ENCODE measurements at regions not wholly inside any gene's neighbourhood (a gene's known extent, or its start where the extent isn't known, plus 50 kb on each side); places are given as distances from the start of the nearest gene placed in this dataset.

GRCh38 chr22:26732284-26732683 is 74.9 kb downstream of the MIAT start:
- DNase-seq: no peak

GRCh38 chr22:26734339-26735018 is 77.1 kb downstream of the MIAT start:
- DNase-seq: no peak

- no peak for DNase-seq
Measured at GRCh38 chr22:26735019-26735409, 77.6 kb downstream of the MIAT start.

- DNase-seq: no peak
Measured at GRCh38 chr22:26737262-26737661, 79.9 kb downstream of the MIAT start.

GRCh38 chr22:26740253-26740652 is 82.9 kb downstream of the MIAT start:
- no peak for DNase-seq

GRCh38 chr22:26743149-26743548 is 85.8 kb downstream of the MIAT start:
- DNase-seq: no peak

- no peak for DNase-seq
Measured at GRCh38 chr22:26744892-26745808, 87.8 kb downstream of the MIAT start.

GRCh38 chr22:26746311-26746710 is 88.9 kb downstream of the MIAT start:
- DNase-seq: no peak

- no peak for DNase-seq
Measured at GRCh38 chr22:26748845-26749244, 91.5 kb downstream of the MIAT start.

GRCh38 chr22:26751217-26751616 is 93.8 kb downstream of the MIAT start:
- no peak for DNase-seq

- DNase-seq: no peak
Measured at GRCh38 chr22:26753125-26753862, 95.9 kb downstream of the MIAT start.

GRCh38 chr22:26756675-26757293 is 99.4 kb downstream of the MIAT start:
- DNase-seq: peak in 1 of 5 donors; percentile 5

- DNase-seq: no peak
Measured at GRCh38 chr22:26757496-26757895, 100.1 kb downstream of the MIAT start.

GRCh38 chr22:26762503-26763472 is 105.4 kb downstream of the MIAT start:
- DNase-seq: no peak

GRCh38 chr22:26763633-26764361 is 106.4 kb downstream of the MIAT start:
- DNase-seq: no peak

GRCh38 chr22:26766510-26767350 is 109.3 kb downstream of the MIAT start:
- DNase-seq: no peak

- no peak for DNase-seq
Measured at GRCh38 chr22:26767351-26768155, 110.2 kb downstream of the MIAT start.

- DNase-seq: no peak
Measured at GRCh38 chr22:26768156-26768515, 110.7 kb downstream of the MIAT start.

GRCh38 chr22:26768952-26769351 is 111.6 kb downstream of the MIAT start:
- no peak for DNase-seq

Measured in T-helper 1 cell (primary cell).